ENCODE measurements at regions not wholly inside any gene's neighbourhood (a gene's known extent, or its start where the extent isn't known, plus 50 kb on each side); places are given as distances from the start of the nearest gene placed in this dataset.

DNA sequence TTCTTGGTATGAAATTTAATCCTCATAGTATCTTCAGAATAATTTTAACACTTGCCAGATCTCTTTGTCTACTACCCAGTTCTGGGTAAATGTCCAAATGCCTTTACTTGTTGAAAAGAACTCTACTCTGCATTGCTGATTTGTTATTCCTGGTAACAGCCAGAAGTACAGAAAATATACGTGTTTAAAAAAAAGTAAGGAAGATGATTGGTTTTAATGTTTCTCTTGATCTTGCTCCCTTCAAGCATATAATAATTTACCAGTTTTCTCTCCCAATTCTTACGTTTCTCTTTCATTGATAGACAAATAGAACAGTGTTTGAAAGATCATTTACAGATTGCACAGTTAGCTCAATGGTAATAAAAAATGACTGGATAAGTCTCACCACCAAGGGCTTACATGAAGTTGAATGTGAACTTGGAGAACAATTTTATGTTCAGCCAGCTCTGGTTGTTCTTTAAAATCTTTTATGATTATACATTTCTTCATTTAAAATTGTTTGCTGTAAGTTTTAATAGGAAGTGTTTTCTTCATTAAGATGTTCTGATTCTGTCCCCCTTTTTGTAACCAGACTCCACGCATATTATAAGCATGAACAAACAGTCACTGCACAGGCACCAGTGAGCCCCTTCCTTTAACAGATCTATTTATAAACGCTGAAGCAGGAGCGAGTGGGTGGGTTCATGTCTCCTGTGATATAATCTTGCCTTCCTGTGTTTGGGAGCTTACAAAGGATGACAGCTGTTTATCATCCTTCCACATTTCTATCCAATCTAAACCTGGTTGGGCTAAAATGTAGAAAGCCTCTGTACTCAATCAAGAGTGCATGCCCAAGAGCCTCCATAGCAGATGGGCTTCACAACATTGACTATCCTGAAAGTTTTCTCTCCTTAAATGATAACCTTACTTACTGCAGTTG lies 299.5 kb downstream of the PRL start:
- DNase-seq, result no peak
- H3K27me3 Mint-ChIP-seq, result no peaks in the 10 kb centered on the region
- no peaks in the 10 kb centered on the region for H3K36me3 ChIP-seq (ENCODE audit: insufficient read depth, low read length)
- H3K4me3 ChIP-seq (ENCODE audit: low read length in 2 of 2), result no peak overlapping the region
- no peaks in the 10 kb centered on the region for H3K4me1 Mint-ChIP-seq
- no peaks in the 10 kb centered on the region for H3K9me3 ChIP-seq (ENCODE audit: control insufficient read depth in 1 of 2, low read length in 2 of 2)
- peaks cover 0 to 3% (median 0%) of the 10 kb centered on the region in 8 donors for H3K9me3 Mint-ChIP-seq
- H3K27ac ChIP-seq (ENCODE audit: low read depth, low read length), result no peak overlapping the region
- no peak overlapping the region for H3K27ac Mint-ChIP-seq
- no peak overlapping the region for H3K4me3 Mint-ChIP-seq
- ChIA-PET CTCF (ENCODE audit: partially characterized antibody) (no interaction called here), POLR2A (ENCODE audit: partially characterized antibody) (no interaction called here)
- H3K27me3 ChIP-seq (ENCODE audit: insufficient read depth, low read length), result no peaks in the 10 kb centered on the region
- H3K4me1 ChIP-seq (ENCODE audit: insufficient read depth, low read length), result no peaks in the 10 kb centered on the region
- intact Hi-C loops (cut with micrococcal nuclease), result no loop called here
- H3K36me3 Mint-ChIP-seq, result no peaks in the 10 kb centered on the region

DNA sequence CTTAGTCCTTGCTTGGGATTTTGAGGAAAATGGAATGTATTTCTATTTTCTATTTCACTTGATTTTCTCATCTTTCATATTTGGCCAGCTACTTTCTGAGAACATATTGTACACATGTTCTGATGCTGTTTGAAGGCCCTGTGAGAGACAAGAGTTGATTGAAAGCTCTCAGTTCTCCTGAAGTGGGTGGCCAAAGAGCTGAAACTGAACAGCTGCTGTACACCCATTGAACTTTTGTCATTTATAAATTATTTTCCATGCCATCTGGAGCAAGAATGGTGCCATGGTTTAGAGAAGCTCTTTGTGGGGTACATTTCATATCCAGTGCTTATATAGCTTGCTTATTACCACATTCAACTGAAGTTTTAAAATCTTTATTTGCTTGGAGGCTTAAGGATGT lies 298.3 kb downstream of the PRL start:
- no peaks in the 10 kb centered on the region for H3K9me3 ChIP-seq (ENCODE audit: control insufficient read depth in 1 of 2, low read length in 2 of 2)
- Mint-ChIP-seq H3K27me3 (no peaks in the 10 kb centered on the region), H3K4me1 (no peaks in the 10 kb centered on the region), H3K27ac (no peak overlapping the region), H3K36me3 (no peaks in the 10 kb centered on the region), H3K4me3 (no peak overlapping the region), H3K9me3 (no peaks in the 10 kb centered on the region)
- intact Hi-C loops (cut with micrococcal nuclease), result no loop called here
- H3K27ac ChIP-seq (ENCODE audit: low read depth, low read length), result no peak overlapping the region
- no peaks in the 10 kb centered on the region for H3K27me3 ChIP-seq (ENCODE audit: insufficient read depth, low read length)
- no peaks in the 10 kb centered on the region for H3K4me1 ChIP-seq (ENCODE audit: insufficient read depth, low read length)
- CTCF ChIA-PET (ENCODE audit: partially characterized antibody), result no interaction called here
- H3K36me3 ChIP-seq (ENCODE audit: insufficient read depth, low read length), result no peaks in the 10 kb centered on the region
- POLR2A ChIA-PET (ENCODE audit: partially characterized antibody), result no interaction called here
- DNase-seq, result no peak
- no peak overlapping the region for H3K4me3 ChIP-seq (ENCODE audit: low read length in 2 of 2)

DNA sequence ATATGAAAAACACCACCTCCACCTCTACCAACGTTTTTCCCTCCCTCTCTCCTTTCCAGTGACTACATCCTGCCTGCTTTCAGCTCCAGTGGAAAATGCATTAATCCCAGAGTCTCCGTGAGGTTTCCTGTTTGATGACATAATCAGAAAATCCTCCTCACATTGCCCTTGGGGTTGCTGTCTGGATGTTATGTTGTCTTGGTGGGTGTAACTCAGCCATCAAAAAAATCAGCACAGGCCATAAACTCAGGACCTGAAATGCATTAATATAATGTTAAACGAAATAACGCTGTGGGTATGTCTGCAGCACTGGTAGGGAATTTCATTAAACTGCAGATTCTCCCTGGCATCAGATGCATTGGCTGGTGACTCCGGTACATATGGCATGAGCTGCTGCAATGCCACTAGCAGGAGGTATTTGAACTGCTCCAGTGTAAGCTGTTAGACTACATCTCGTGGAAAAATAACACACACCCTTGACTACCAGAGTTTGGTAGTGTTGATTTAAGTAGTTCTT lies 297.8 kb downstream of the PRL start:
- Histone ChIP-seq H3K4me1 (ENCODE audit: insufficient read depth, low read length) (no peaks in the 10 kb centered on the region), H3K36me3 (ENCODE audit: insufficient read depth, low read length) (no peaks in the 10 kb centered on the region), H3K27me3 (ENCODE audit: insufficient read depth, low read length) (no peaks in the 10 kb centered on the region), H3K9me3 (ENCODE audit: control insufficient read depth in 1 of 2, low read length in 2 of 2) (no peaks in the 10 kb centered on the region), H3K27ac (ENCODE audit: low read depth, low read length) (no peak overlapping the region), H3K4me3 (ENCODE audit: low read length in 2 of 2) (no peak overlapping the region)
- no peak overlapping the region for H3K27ac Mint-ChIP-seq
- no peaks in the 10 kb centered on the region for H3K4me1 Mint-ChIP-seq
- POLR2A ChIA-PET (ENCODE audit: partially characterized antibody), result no interaction called here
- CTCF ChIA-PET (ENCODE audit: partially characterized antibody), result no interaction called here
- H3K36me3 Mint-ChIP-seq, result no peaks in the 10 kb centered on the region
- no peaks in the 10 kb centered on the region for H3K27me3 Mint-ChIP-seq
- no peak for DNase-seq
- intact Hi-C loops (cut with micrococcal nuclease), result no loop called here
- H3K4me3 Mint-ChIP-seq, result no peak overlapping the region
- H3K9me3 Mint-ChIP-seq, result no peaks in the 10 kb centered on the region

DNA sequence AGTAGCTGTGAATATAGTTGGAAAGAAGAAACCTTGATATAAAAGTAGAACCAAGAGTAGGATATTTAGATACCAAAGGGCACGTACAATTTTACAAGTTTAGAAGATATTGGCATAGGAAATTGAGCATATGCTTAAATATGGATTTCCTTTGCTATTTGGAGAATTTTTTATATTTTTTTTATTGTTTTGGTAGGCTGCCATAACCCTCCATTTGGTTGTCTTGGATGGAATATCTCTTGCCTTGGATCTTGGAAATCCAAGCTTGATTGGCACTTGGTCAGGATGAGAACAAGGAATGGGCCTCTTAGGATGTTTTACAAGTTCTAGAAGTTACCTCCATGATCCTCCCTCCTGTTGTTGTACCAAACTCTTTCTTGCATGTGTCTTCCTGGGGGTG lies 297.1 kb downstream of the PRL start:
- Mint-ChIP-seq H3K4me3 (no peak overlapping the region), H3K36me3 (no peaks in the 10 kb centered on the region), H3K9me3 (peaks cover 0 to 1% (median 0%) of the 10 kb centered on the region in 8 donors), H3K27me3 (no peaks in the 10 kb centered on the region), H3K4me1 (no peaks in the 10 kb centered on the region), H3K27ac (no peak overlapping the region)
- Histone ChIP-seq H3K4me1 (ENCODE audit: insufficient read depth, low read length) (no peaks in the 10 kb centered on the region), H3K36me3 (ENCODE audit: insufficient read depth, low read length) (no peaks in the 10 kb centered on the region), H3K4me3 (ENCODE audit: low read length in 2 of 2) (no peak overlapping the region), H3K9me3 (ENCODE audit: control insufficient read depth in 1 of 2, low read length in 2 of 2) (no peaks in the 10 kb centered on the region), H3K27me3 (ENCODE audit: insufficient read depth, low read length) (no peaks in the 10 kb centered on the region), H3K27ac (ENCODE audit: low read depth, low read length) (no peak overlapping the region)
- POLR2A ChIA-PET (ENCODE audit: partially characterized antibody), result no interaction called here
- DNase-seq, result no peak
- CTCF ChIA-PET (ENCODE audit: partially characterized antibody), result interaction anchor here (1.2 kb wide), 1 partner anchor 8 kb away, joined by 3 read pairs; no protein-coding TSS in a partner anchor
- intact Hi-C loops (cut with micrococcal nuclease), result no loop called here

DNA sequence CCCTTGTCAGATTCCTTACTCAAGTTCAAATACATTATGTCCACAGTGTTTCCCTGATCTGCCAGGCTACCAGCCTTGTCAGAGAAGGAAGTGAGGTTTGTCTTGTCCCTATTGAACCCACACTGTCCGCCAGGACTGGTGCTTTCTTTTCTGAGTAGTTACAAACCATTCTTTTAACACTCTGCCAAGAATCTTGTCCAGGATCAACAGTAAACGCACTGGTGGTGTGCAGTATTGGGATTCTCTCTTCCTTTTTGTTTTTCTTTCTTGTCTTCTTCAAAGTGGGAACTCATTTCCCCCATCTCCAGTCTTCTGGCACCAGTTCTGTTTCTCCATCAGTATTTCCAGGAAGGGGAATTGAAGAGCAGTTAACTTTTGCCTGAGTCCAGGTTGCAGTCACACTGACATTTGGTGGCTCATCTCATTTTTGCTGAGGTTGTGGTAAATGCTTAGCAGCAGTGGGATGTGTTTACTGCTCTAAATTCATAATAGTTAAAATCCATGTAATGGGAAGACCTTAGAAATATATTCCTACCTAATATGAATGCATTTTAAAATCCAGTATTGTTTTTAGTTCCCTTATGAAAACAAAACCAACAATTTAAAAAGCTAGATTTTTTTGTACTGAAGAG lies 295.3 kb downstream of the PRL start:
- no peaks in the 10 kb centered on the region for H3K36me3 ChIP-seq (ENCODE audit: insufficient read depth, low read length)
- Mint-ChIP-seq H3K4me3 (no peak overlapping the region), H3K36me3 (no peaks in the 10 kb centered on the region), H3K9me3 (peaks cover 0 to 3% (median 0%) of the 10 kb centered on the region in 8 donors), H3K4me1 (no peaks in the 10 kb centered on the region), H3K27ac (no peak overlapping the region), H3K27me3 (no peaks in the 10 kb centered on the region)
- no peak overlapping the region for H3K27ac ChIP-seq (ENCODE audit: low read depth, low read length)
- intact Hi-C loops (cut with micrococcal nuclease), result no loop called here
- no peaks in the 10 kb centered on the region for H3K4me1 ChIP-seq (ENCODE audit: insufficient read depth, low read length)
- H3K9me3 ChIP-seq (ENCODE audit: control insufficient read depth in 1 of 2, low read length in 2 of 2), result no peaks in the 10 kb centered on the region
- H3K27me3 ChIP-seq (ENCODE audit: insufficient read depth, low read length), result no peaks in the 10 kb centered on the region
- POLR2A ChIA-PET (ENCODE audit: partially characterized antibody), result no interaction called here
- no peak overlapping the region for H3K4me3 ChIP-seq (ENCODE audit: low read length in 2 of 2)
- DNase-seq, result no peak
- CTCF ChIA-PET (ENCODE audit: partially characterized antibody), result no interaction called here

DNA sequence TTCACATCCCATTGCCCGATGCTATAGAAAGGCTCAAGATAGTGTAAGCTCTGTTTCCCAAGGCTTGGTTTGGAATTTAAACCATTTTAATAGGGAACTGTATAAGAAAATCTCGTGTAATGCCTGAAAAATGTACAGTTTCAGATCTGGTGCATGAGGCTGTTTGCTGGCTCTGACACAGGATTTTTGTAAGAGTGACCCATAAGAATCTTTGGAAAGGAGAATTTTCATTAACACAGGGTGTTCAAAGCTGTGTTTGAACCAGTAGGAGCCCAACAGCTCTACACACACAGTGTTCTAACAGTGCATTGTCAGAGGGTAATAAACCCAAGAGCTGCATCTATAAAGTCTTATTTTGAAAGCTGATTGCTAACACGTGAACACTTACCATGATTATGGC lies 293.5 kb downstream of the PRL start:
- no peak for DNase-seq
- Mint-ChIP-seq H3K9me3 (peaks cover 0 to 6% (median 0%) of the 10 kb centered on the region in 8 donors), H3K36me3 (no peaks in the 10 kb centered on the region), H3K27me3 (no peaks in the 10 kb centered on the region), H3K27ac (no peak overlapping the region), H3K4me1 (no peaks in the 10 kb centered on the region), H3K4me3 (no peak overlapping the region)
- intact Hi-C loops (cut with micrococcal nuclease), result no loop called here
- Histone ChIP-seq H3K36me3 (ENCODE audit: insufficient read depth, low read length) (no peaks in the 10 kb centered on the region), H3K4me1 (ENCODE audit: insufficient read depth, low read length) (no peaks in the 10 kb centered on the region), H3K27ac (ENCODE audit: low read depth, low read length) (no peak overlapping the region), H3K27me3 (ENCODE audit: insufficient read depth, low read length) (no peaks in the 10 kb centered on the region), H3K4me3 (ENCODE audit: low read length in 2 of 2) (no peak overlapping the region), H3K9me3 (ENCODE audit: control insufficient read depth in 1 of 2, low read length in 2 of 2) (no peaks in the 10 kb centered on the region)
- CTCF ChIA-PET (ENCODE audit: partially characterized antibody), result no interaction called here
- POLR2A ChIA-PET (ENCODE audit: partially characterized antibody), result no interaction called here

DNA sequence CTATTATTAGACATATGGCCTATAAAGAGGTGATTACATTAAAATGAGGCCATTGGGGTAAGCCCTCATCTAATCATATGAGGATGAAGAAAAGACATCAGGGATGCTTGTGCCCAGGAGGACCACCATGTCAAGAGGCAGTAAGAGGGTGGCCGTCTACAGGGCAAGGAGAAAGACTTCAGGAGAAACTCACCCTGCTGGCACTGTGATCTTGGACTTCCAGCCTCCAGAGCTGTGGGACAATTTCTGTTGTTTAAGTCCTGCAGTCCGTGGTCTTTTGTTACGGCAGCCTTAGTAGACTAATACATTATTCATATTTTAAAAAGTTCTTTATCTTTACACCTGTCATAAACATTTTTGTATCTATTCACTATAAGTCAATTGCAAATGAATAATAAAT lies 290.0 kb downstream of the PRL start:
- no peaks in the 10 kb centered on the region for H3K27me3 Mint-ChIP-seq
- Histone ChIP-seq H3K4me3 (ENCODE audit: low read length in 2 of 2) (no peak overlapping the region), H3K36me3 (ENCODE audit: insufficient read depth, low read length) (no peaks in the 10 kb centered on the region), H3K9me3 (ENCODE audit: control insufficient read depth in 1 of 2, low read length in 2 of 2) (no peaks in the 10 kb centered on the region), H3K4me1 (ENCODE audit: insufficient read depth, low read length) (no peaks in the 10 kb centered on the region), H3K27me3 (ENCODE audit: insufficient read depth, low read length) (no peaks in the 10 kb centered on the region), H3K27ac (ENCODE audit: low read depth, low read length) (no peak overlapping the region)
- ChIA-PET CTCF (ENCODE audit: partially characterized antibody) (no interaction called here), POLR2A (ENCODE audit: partially characterized antibody) (no interaction called here)
- no peaks in the 10 kb centered on the region for H3K4me1 Mint-ChIP-seq
- H3K27ac Mint-ChIP-seq, result no peak overlapping the region
- no peak overlapping the region for H3K4me3 Mint-ChIP-seq
- H3K36me3 Mint-ChIP-seq, result no peaks in the 10 kb centered on the region
- peaks cover 0 to 6% (median 0%) of the 10 kb centered on the region in 8 donors for H3K9me3 Mint-ChIP-seq
- no peak for DNase-seq
- intact Hi-C loops (cut with micrococcal nuclease), result no loop called here
